Parathyroid adenoma (tissue), 2 donors: ENCODE measurements at regions not wholly inside any gene's neighbourhood (a gene's known extent, or its start where the extent isn't known, plus 50 kb on each side); places are given as distances from the start of the nearest gene placed in this dataset.

ENCODE experiments used
- H2AFZ ChIP-seq: fragments of 300-600 bp; sonication (generic); one replicate; pipeline ENCODE4 v1.7.0; 2017; ENCODE audit warnings: antibody characterized with exemption, mild to moderate bottlenecking
- H3K27ac ChIP-seq: fragments of 300-600 bp; sonication (generic); one replicate; pipeline ENCODE4 v1.7.0; 2017
- H3K27me3 ChIP-seq: fragments of 300-600 bp; sonication (generic); one replicate; pipeline ENCODE4 v1.7.0; 2017; ENCODE audit warnings: low read length; ENCODE audit not compliant: control insufficient read depth, insufficient read depth
- H3K36me3 ChIP-seq: fragments of 300-600 bp; sonication (generic); one replicate; pipeline ENCODE4 v1.7.0; 2017; ENCODE audit warnings: low read length; ENCODE audit not compliant: control insufficient read depth, insufficient read depth
- H3K4me1 ChIP-seq: fragments of 300-600 bp; sonication (generic); one replicate; pipeline ENCODE4 v1.7.0; 2017; ENCODE audit warnings: control low read depth
- H3K4me2 ChIP-seq: fragments of 300-600 bp; sonication (generic); one replicate; pipeline ENCODE4 v1.7.0; 2017; ENCODE audit warnings: low read length
- H3K4me3 ChIP-seq: fragments of 300-600 bp; sonication (generic); one replicate; pipeline ENCODE4 v1.7.0; 2017; ENCODE audit warnings: low read depth, low read length
- H3K79me2 ChIP-seq: fragments of 300-600 bp; sonication (generic); one replicate; pipeline ENCODE4 v1.7.0; 2017; ENCODE audit warnings: control low read depth
- H3K9ac ChIP-seq: fragments of 300-600 bp; sonication (generic); one replicate; pipeline ENCODE4 v1.7.0; 2017; ENCODE audit warnings: mild to moderate bottlenecking
- H3K9me3 ChIP-seq: fragments of 300-600 bp; sonication (generic); one replicate; pipeline ENCODE4 v1.7.0; 2017; ENCODE audit warnings: low read length; ENCODE audit not compliant: control insufficient read depth
- TF ChIP-seq, protein P1 (sequence below): fragments of 300-600 bp; sonication (generic); IDR thresholded peaks from one replicate; pipeline ENCODE4 v1.7.0; 2017; ENCODE audit warnings: antibody characterized with exemption, mild to moderate bottlenecking
- donor health status: primary hyperparathyroidism.

DNA sequence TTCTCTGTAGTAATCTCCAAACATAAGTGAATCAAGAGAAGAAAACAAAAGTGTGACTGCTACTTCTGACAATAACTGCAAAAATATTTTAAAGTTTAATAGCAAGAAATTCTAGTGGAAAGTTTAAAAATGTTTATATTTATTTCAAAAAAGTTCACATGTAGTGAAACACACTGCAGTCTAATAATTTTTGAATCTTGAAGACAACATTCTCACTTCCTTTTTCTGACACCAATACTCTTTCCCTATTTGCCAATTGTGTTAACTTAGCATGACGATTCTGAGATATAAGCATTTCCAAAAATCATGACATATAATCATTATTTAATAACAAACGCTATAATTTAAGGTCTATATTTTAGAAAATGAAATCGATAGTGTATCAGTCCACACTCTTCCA is 429.1 kb upstream of the PKDCC start:
- Histone ChIP-seq H3K27ac (no peak overlapping the region), H3K9me3 (no peaks in the 10 kb centered on the region), H3K4me2 (no peak overlapping the region), H3K79me2 (no peaks in the 10 kb centered on the region), H3K27me3 (no peaks in the 10 kb centered on the region), H3K9ac (no peak overlapping the region), H3K4me3 (no peak overlapping the region), H2AFZ (no peak overlapping the region), H3K4me1 (peaks cover 17% of the 10 kb centered on the region), H3K36me3 (no peaks in the 10 kb centered on the region)
- TF ChIP-seq, protein P1, sequence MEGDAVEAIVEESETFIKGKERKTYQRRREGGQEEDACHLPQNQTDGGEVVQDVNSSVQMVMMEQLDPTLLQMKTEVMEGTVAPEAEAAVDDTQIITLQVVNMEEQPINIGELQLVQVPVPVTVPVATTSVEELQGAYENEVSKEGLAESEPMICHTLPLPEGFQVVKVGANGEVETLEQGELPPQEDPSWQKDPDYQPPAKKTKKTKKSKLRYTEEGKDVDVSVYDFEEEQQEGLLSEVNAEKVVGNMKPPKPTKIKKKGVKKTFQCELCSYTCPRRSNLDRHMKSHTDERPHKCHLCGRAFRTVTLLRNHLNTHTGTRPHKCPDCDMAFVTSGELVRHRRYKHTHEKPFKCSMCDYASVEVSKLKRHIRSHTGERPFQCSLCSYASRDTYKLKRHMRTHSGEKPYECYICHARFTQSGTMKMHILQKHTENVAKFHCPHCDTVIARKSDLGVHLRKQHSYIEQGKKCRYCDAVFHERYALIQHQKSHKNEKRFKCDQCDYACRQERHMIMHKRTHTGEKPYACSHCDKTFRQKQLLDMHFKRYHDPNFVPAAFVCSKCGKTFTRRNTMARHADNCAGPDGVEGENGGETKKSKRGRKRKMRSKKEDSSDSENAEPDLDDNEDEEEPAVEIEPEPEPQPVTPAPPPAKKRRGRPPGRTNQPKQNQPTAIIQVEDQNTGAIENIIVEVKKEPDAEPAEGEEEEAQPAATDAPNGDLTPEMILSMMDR = no peak

DNA sequence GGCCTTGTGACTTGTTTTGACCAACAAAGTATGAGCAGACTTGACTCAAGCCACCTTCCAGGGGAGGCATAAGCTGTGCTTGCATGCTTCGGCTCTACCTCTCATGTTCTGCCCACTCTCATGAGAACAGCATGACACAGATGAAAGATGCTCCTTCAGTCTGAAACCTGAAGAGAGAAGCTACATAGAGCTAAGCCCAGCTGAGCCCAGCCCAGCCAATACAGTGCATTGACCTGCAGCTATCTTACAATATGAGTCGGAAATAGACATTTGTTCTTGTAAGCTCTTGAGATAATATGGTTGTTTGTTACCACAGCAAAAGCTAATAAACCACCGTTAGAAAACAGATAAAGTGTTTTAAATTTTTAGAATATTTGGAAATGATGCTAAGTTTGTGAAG is 426.7 kb upstream of the PKDCC start:
- Histone ChIP-seq H3K36me3 (no peaks in the 10 kb centered on the region), H3K27me3 (no peaks in the 10 kb centered on the region), H3K9ac (no peak overlapping the region), H3K4me1 (peaks cover 7% of the 10 kb centered on the region), H3K4me2 (no peak overlapping the region), H3K27ac (no peak overlapping the region), H2AFZ (no peak overlapping the region), H3K79me2 (no peaks in the 10 kb centered on the region), H3K4me3 (no peak overlapping the region), H3K9me3 (no peaks in the 10 kb centered on the region)
- TF ChIP-seq, protein P1 = no peak

DNA sequence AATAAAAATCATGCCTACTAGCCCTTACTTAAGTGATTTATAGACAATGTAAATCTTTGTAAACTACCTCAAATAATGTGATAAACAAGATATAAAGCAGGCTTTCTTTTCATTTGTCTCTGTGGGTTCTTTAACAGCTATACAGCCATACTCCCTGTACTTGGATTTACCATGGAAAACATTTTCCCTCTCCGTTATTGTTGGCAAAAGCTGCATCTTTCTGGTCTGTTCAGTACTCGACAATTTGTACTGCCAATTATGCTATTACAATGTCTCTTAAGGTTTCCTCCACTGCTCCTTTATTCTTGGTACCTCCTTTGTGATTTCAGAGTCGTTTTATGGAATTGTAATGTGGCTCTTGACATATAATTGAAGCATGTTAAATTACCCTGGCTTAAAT is 426.3 kb upstream of the PKDCC start:
- H3K9me3 ChIP-seq = no peaks in the 10 kb centered on the region
- no peak overlapping the region for H3K27ac ChIP-seq
- TF ChIP-seq, protein P1 = no peak
- H3K27me3 ChIP-seq = no peaks in the 10 kb centered on the region
- H3K79me2 ChIP-seq = no peaks in the 10 kb centered on the region
- no peak overlapping the region for H3K4me2 ChIP-seq
- H3K4me1 ChIP-seq = peaks cover 7% of the 10 kb centered on the region
- H3K36me3 ChIP-seq = no peaks in the 10 kb centered on the region
- no peak overlapping the region for H3K9ac ChIP-seq
- no peak overlapping the region for H2AFZ ChIP-seq
- H3K4me3 ChIP-seq = no peak overlapping the region

DNA sequence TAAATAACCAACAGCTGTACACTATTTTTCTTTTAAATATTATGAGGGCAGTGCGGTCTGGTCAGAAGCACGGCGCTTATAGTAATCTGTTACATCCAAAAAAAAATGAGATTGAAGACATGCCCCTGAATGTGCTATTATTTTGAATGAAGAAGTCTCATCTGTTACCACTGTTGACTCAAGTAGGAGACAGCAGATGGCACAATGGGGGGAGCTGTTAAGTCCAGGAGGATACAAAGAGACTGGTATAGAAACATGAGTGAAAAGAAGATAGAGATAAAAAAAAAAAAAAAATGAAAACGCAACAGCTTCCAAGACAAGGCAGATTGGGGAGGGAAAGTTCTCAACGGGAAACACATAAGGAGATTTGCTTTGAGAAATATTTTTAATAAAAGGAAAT is 425.5 kb upstream of the PKDCC start:
- Histone ChIP-seq H3K4me2 (no peak overlapping the region), H3K79me2 (no peaks in the 10 kb centered on the region), H3K27ac (no peak overlapping the region), H3K9me3 (no peaks in the 10 kb centered on the region), H3K36me3 (no peaks in the 10 kb centered on the region), H3K9ac (no peak overlapping the region), H2AFZ (no peak overlapping the region), H3K4me3 (no peak overlapping the region), H3K27me3 (no peaks in the 10 kb centered on the region), H3K4me1 (peaks cover 7% of the 10 kb centered on the region)
- TF ChIP-seq, protein P1 = no peak

DNA sequence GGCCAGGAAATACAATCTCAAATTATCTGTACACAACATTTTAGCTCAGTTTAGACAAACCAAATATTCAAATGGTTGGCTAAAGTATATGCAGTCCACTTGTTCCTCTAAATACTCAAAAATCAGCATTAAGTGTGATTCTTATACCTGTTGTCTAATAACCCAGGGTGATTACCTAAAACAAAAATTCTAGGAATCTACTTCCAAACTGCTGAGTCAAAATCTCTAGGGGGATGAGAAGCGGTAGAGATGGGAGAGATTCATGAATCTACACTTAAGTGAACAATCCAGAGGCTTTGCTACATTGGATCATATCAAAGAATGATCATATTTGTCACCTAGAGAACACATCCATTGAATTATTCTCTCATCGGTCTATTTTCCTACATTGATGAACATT is 420.9 kb upstream of the PKDCC start:
- TF ChIP-seq, protein P1 = no peak
- Histone ChIP-seq H3K4me3 (no peak overlapping the region), H3K36me3 (no peaks in the 10 kb centered on the region), H3K9me3 (no peaks in the 10 kb centered on the region), H3K79me2 (no peaks in the 10 kb centered on the region), H3K27me3 (no peaks in the 10 kb centered on the region), H3K27ac (no peak overlapping the region), H2AFZ (no peak overlapping the region), H3K9ac (no peak overlapping the region), H3K4me1 (peaks cover 7% of the 10 kb centered on the region), H3K4me2 (no peak overlapping the region)
